NCI-H1092 (cell line): ENCODE measurements at regions not wholly inside any gene's neighbourhood (a gene's known extent, or its start where the extent isn't known, plus 50 kb on each side); places are given as distances from the start of the nearest gene placed in this dataset.
"Not testable (repeated sequence)": the region's sequence is repeated elsewhere in the genome, so short reads cannot be mapped to it uniquely, and the experiment has no call there.

Experiments used
- DNase-seq: peaks from one replicate; lab custom pipeline; 2025; lab: John Stamatoyannopoulos, UW

DNA sequence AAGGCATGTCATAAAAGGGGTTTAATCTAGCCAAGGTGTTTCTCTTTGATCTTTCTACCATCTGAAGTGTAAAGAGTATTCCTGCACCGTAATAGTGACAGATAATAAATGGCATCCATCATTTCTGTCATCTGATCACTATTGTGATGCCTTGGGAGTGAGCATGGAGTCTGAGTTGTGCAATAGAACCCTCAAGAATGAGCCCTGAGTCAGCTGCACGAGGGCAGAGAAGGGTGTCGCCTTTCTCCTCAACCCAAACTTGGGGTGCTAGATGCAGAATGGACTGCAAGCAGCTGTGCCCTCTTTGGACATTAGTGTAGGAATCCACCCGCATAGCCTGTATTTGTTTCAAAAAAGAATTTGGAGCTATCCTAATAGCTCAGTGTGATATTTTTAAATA lies 115.2 kb downstream of the ZNF37A start:
- no peak for DNase-seq

- DNase-seq, result not testable (repeated sequence)
These were observed 115.6 kb downstream of the ZNF37A start for GRCh38 chr10:38209748-38210147.

DNA sequence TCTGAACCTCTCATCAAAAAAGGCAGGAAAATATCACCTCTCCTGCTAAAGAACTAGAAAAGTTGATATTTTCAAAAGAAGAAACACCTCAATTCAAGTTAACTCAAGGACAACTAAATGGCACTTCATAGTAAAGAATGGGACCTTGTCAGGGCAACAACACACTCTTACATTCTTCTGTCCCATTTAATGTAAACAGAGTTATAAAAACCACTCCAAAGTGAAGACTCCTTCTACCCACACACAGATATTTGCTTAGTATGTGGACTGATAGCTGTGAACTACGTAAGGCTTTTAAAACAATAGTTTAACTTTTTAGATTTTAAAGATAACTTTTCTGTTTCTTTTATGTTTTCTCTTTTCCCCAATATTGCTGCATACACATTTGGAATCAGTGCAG lies 118.3 kb downstream of the ZNF37A start:
- no peak for DNase-seq

GRCh38 chr10:38226385-38226784 lies 132.2 kb downstream of the ZNF37A start:
- DNase-seq, result no peak

- DNase-seq, result no peak
These were observed 134.3 kb downstream of the ZNF37A start for GRCh38 chr10:38228394-38228793.

- DNase-seq, result not testable (repeated sequence)
These were observed 144.3 kb downstream of the ZNF37A start for GRCh38 chr10:38238479-38238878.

GRCh38 chr10:38242061-38242649 lies 148.0 kb downstream of the ZNF37A start:
- DNase-seq, result not testable (repeated sequence)

GRCh38 chr10:38248113-38248512 lies 154.0 kb downstream of the ZNF37A start:
- not testable (repeated sequence) for DNase-seq

GRCh38 chr10:38252551-38252950 lies 158.4 kb downstream of the ZNF37A start:
- not testable (repeated sequence) for DNase-seq

- DNase-seq, result not testable (repeated sequence)
These were observed 173.4 kb downstream of the ZNF37A start for GRCh38 chr10:38267555-38267954.

GRCh38 chr10:38271031-38271430 lies 176.9 kb downstream of the ZNF37A start:
- DNase-seq, result not testable (repeated sequence)

GRCh38 chr10:38274879-38275278 lies 180.7 kb downstream of the ZNF37A start:
- DNase-seq, result not testable (repeated sequence)

DNA sequence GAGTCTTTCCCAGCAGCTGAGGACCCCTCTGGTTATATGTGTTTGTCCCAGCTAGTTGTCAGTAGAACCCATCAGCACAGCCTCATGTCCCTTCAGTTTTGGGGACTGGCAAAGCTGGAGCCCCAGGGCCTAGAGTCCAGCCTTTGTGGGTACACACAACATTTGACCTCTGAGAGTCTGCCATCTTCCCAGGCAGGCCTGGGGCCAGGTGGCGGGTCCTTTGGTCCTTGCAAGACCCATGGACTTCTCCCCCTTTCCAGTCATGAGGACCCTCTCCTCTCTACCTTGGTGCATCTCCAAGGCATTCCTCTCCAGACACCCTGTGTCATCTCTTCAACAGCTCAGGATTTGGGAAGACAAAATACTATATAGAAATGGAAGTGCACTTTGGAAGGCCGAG lies 198.4 kb downstream of the ZNF37A start:
- DNase-seq, result not testable (repeated sequence)

- not testable (repeated sequence) for DNase-seq
These were observed 216.0 kb downstream of the ZNF37A start for GRCh38 chr10:38310111-38310510.

DNA sequence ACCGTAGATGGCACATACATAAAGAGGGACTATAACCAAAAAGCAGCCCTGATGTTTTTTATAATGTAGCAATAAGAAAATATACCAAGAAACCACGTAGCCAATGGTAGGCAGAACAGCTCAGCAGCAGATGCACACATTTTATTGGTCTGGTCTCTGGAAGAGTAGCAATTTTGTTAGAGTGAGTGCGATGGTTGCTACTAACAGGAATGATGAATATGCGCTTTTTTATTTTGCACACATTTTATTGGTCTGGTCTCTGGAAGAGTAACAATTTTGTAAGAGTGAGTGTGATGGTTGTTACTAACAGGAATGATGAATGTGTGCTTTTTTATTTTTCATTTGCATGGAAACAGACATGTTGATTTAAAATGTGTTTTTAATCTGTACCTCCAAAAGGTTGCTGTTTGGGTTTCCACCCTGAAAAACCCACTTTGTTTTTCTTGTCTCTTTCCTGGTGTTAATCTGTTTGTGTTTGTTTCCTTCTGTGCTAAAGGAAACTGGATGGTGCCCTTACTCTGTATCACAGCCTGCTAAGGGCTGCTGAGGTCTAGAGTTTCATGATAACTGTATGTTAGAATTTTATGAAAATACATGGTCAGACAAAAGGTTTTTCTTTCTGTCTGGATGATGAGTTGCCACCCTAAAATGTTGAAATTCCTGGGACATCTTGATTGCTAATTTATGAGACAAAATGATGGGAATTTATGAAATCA lies 221.1 kb downstream of the ZNF37A start:
- DNase-seq, result not testable (repeated sequence)

DNA sequence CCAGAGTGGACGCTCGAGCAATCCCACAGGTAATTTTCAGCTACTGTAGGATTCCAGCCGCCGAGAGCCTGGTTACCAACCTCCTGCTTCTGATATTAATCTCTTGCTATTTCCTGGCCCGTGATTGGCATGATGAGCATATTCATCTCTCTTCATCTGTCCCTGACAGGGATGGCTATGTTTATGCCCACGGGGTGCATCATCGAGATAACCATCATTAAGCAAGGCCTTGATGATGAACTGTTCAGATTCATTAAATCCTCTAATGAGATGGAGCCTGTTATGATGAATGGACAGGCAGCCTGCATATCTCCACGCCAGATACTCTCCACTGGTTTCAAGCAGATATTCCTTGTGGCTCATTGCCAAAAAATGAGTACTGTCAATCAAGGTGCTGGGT lies 227.3 kb downstream of the ZNF37A start:
- not testable (repeated sequence) for DNase-seq

DNA sequence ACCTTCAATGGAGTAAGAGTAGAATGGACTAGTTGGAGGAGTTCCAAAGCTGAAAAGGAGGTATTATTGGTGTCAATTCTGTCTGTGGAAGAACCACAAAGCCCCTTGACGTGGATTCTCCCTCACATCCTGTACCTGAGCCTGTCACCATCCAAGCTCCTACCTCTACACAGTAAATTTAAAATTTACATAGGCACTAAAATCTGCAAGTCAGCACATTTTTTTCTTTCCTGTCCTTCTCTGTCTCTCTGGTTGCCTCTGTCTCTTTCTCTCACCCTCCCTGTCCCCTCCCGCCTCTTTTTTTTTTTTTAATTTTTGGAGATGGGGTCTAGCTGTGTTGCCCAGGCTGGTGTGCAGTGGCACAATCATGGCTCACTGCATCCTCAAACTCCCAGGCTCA lies 236.2 kb downstream of the ZNF37A start:
- DNase-seq, result not testable (repeated sequence)

DNA sequence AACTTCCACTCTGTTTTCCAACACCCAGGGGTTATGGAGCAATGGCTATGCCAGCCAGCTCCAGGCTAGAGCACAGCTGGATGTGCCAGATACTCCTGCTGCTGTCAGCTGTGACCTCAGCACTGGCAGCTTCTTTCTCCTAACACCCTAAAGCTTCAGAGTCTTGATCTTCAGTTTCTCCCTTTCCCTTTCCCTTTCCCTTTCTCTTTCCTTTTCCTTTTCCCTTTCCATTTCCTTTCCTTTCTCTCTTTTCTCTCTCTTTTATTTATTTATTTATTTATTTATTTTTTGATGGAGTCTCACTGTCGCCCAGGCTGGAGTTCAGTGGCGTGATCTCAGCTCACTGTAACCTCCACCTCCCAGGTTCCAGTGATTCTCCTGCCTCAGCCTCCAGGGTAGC lies 237.0 kb downstream of the ZNF37A start:
- not testable (repeated sequence) for DNase-seq

DNA sequence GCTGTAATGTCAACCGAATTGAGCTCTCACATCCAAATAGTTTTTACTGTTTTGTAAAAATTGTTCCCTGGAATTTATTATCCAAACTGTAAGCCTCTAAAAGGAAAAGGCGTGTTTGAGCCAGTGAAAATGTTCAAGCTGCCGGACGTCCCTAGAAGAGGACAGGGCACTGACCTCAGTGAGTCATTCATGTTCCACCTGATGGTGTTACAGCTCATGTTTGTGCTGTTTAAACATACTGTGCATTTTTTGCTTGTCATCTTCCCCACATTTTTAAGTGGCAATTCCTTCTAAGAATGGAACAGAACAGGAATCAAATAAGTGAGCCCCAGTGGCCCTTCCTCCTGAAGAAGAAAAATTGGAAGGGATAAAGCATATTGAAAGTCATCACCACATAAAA lies 239.6 kb downstream of the ZNF37A start:
- DNase-seq, result not testable (repeated sequence)

DNA sequence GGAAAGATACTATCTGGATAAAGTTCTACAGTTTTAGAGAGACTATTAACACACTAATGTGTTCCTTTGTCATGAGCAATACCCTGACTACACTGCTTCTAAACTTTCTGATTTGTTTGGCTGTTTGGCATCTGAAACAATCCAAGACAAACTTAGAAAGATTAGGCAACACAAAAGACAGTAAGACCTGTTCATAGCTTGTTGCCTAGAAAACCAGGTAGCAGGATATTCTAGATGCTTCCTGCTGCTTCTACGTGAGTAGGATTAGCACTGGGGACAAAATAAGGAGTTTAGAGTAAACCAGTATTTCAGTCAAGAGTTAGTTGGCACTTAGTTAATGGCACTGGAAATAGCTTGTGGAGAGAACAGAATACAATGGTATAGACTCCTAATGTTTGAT lies 256.5 kb downstream of the ZNF37A start:
- DNase-seq, result not testable (repeated sequence)

GRCh38 chr10:38354410-38354809 lies 260.3 kb downstream of the ZNF37A start:
- DNase-seq, result not testable (repeated sequence)

- DNase-seq, result peak; percentile 61
These were observed 261.9 kb downstream of the ZNF37A start for GRCh38 chr10:38355911-38356526.

- not testable (repeated sequence) for DNase-seq
These were observed 262.4 kb downstream of the ZNF37A start for GRCh38 chr10:38356527-38356926.
